C1 segment of cervical spinal cord (tissue), 14 donors: ENCODE measurements at regions not wholly inside any gene's neighbourhood (a gene's known extent, or its start where the extent isn't known, plus 50 kb on each side); places are given as distances from the start of the nearest gene placed in this dataset.

Experiments
- DNase-seq, 14 donors: peaks; one replicate each; lab custom pipeline; 2025; lab: John Stamatoyannopoulos, UW

DNA sequence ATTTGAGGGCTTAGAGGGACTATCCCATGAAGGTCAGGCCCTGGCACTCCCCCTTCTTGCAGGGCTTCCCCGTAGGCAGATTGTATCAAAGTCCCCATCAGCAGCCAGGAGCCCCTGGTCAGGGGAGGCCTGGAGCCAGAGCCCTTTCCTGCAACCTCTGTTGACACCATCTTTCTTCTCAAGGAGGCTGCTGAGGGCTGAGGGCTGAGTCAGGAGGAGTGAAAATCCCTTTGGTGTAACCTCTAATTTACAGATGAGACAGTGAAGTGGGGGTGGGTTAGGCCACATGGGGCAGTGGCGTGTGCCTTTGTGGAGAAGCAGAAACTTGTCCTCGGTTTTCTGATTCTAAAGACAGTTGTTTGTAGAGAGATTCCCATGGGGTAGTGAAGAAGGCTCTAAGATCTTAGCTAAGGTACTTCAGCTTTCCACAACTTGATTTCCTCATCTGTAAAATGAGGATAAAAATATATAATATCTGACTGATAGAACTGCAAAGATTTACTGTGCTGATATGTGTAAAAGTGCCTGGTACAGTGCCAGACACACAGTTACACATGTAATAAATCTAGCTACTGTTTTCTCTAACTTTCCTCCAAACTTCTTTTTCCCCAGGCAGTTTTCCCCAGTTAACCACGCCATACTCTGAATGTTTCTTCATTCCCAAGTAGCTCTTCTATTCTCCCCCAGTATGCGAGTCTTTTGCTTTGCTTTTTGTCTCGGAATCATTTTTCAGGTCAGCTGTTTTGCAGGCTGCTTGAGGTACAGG lies 249.4 kb upstream of the TPM1 start:
- DNase-seq = no peak

DNA sequence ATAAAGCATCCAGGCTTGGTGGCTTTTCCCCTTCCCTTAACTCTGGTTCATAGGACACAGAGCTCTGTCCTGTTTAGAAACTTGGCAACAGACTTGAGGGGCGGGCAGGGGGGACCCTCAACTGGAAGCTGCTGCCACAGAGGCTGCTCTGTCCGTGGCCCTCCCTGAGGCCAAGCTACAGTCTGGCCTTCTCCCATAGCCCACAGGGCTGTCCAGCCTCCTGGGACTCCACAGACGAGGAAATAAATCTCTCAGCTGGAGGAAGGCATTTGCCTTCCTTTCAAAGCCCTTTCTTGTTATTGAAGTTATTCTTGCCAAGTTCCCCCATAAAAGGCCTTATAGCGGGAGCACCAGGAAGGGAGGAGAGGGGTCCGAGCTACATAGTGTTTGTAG lies 248.8 kb upstream of the TPM1 start:
- DNase-seq = peak in 2 of 14 donors; percentile 6 to 18

DNA sequence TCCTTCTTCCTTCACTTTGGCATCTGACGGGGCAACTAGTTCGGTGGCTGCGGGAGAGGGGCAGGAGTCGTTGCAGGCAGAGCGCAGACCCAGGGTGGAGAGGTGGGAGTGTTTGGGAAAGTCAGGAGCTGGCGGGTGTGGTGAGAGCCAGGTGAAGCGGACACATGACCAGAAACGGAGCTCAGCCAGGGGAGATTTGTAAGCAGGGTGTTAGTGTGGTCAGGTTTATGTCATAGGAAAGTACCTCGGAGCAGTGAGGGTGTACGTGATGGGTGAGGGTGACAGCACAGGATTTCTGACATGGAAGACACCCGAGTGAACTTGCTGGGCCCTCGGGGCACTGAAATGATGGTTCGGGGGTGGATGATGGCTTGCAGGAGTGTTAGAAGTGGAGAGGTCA lies 247.4 kb upstream of the TPM1 start:
- no peak for DNase-seq

DNA sequence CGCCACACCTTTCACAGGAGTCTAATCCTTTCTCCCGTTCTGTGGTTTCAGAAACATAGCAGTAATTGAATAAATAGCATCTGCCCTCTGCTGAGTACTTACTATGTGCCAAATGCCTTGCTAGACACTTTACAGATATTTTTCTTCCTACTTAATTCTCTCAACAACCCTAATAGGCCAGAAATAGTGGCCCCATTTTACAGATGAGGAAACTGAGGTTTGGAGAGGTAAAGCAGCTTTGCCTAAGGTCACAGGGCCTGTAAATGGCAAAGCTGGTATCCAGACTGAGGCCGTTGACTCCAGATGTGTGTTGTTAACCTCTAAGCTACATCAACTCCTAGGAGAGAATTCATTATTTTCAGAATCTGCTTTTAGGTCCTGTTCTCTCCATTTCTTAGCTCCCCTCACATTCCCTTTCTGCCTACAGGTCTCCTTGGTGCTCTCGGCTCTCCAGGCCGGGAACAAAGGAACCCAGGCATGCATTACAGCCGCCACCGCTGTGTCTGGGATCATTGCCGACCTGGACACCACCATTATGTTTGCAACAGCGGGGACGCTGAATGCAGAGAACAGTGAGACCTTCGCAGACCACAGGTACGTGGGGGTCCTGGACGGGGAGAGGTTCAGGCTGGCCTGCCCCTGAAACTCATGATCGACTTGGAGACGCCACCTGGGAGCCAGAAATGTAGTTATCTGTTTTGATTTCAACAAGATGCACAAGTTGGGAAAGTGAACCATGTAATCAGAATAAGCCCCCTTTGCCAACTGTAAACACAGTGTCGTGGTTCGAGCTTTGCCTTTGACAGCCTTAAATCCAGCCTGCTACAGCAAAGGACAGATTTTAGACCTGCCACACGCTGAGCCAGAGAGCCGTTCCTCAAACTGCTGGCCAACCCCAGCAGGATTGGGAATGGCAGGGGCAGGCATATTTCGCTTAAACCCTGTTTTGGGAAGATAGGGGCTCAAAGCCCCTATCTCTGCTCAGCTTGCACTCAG lies 246.5 kb upstream of the TPM1 start:
- DNase-seq = no peak

DNA sequence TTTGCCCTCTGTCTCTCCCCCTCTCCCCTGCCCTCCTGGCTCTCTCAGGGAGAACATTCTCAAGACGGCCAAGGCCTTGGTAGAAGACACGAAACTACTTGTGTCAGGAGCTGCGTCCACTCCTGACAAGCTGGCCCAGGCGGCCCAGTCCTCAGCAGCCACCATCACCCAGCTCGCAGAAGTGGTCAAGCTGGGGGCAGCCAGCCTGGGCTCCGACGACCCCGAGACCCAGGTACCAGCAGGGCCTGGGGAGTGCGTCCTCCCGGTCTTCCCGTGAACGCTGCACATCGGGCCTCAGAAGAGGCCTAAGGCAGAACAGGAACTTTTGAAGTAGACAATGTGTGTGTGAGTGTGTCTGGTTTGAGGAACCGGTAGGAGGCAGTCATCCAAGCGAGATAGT lies 245.4 kb upstream of the TPM1 start:
- no peak for DNase-seq

DNA sequence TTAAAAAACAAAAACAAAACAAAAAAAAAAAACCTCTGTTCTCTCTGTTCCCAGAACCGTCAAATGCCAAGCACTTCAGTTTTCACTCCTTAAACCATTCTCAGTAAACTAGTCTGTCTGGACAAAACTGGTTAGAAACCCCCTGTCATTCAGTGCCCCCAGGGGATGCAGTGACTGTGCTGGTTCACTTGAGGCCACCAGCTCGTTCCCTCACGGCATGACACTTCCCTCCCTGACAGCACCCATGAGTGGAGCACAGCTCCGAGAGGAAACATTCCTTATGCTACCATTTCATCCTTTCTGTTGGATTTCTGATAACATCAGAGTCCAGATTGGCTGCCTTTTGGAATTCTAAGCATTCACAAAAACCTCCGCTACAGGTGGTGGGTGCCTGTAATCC lies 244.0 kb upstream of the TPM1 start:
- no peak for DNase-seq

DNA sequence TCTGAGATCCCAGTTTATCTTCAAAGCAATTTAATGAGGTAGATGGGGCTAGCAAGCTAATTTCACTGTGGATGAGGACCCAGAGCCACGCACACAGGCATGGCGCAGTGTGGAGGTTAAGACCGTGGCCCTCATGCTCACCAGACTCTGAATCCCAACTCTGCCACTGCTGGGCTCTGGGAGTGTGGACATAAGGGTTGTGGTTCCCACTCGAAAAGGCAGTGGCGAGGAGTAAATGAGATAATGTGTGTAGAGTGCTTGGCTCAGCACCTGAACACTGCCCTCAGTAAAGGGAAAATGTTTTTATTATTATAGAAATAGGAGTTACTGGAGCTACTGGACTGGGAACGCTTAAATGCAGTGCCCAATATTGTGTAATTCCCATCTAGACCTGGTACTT lies 243.5 kb upstream of the TPM1 start:
- DNase-seq = no peak

DNA sequence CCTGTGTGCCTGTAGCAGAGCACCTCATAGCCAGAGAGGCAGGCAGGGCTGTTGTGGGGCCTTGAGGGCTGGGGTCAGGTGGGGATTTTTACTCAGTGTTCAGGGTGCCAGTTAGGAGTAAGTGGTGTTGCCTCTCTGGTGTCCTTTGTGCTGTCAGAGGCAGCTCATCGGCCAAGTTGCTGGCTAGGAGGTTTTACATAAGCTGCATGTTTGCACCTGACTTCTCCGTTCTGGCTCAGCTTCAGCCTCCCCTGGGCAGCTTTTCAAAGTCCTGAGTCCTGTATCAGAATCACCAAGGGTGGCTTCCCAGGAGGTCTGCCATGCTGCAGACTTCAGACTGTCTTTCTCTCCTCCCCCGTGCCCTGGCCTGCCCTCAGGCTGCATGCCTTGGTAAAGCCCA lies 242.6 kb upstream of the TPM1 start:
- no peak for DNase-seq

DNA sequence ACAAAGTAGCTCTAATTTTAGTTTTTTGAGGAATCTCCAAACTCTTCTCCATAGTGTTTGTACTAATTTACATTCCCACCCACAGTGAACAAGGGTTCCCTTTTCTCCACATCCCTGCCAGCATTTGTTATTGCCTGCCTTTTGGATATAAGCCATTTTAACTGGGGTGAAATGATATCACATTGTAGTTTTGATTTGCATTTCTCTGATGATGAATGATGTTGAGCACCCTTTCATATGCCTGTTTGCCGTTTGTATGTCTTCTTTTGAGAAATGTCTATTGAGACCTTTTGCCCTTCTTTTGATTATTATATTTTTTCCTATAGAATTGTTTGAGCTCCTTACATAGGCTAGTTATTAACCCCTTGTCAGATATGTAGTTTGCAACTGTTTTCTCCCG lies 239.9 kb upstream of the TPM1 start:
- DNase-seq = no peak

DNA sequence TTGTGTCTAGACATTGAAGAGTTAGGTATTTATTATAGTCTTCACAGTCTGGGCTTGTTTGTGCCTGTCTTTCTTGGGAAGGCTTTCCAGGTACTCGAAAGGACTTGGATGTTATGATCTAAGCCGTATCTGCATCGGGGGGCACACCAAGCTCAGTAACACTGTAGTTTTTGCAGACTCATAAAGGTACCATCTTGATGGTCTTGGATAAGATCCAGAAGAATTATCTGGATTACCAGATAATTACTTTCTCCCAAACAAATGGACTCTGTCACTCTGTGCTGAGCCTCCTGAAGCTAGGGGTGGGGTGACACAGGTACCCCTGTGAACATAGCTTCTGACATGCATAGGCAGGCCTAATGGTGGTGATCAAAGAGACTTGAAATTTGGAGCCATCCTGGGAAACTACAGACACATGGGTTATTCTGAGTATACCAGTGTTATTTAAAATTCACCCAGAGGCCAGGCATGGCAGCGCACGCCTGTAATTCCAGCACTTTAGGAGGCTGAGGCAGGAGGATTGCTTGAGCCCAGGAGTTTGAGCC lies 238.6 kb upstream of the TPM1 start:
- no peak for DNase-seq

DNA sequence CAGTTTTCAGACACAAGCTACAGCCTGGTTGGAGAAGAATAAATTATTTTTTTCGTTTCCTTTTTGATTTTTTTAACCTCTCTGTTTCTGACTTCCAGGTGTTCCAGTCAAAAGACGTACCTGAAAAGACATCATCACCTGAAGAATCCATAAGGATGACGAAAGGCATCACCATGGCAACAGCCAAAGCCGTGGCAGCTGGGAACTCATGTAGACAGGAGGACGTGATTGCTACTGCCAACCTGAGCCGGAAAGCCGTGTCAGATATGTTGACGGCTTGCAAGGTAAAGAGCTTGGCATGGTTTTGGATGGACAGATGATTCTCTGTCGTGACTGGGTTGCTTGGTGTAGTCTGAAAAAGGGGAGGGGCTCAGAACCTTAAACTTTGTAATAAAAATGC lies 237.0 kb upstream of the TPM1 start:
- DNase-seq = no peak

DNA sequence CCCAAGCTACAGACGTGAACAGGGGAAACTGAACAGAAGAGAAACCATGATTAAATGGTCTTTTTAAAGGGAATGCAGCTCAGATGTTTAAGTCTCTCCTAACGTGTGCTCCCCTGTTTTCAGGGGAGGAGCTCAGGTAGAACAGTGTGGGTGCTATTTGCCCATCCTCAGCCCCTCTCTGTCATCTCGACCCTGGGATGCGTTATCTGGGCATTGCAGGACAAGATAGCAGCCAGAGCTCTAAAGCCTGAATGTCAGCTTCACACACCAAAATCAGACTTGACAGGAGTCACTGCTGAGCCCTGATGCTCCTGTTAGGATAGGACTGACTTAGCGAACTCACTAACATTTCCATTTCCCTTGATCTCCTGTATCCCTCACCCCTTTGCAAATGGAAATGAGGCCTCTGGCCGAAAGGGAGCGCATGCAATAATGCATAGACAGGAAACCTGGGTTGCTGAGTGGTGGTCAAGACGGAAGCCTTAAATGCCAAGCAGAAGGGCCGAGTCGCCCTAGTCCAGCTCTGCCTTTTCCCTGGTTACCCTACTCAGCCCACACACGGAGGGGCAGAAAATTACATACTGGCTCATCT lies 234.9 kb upstream of the TPM1 start:
- DNase-seq = no peak

DNA sequence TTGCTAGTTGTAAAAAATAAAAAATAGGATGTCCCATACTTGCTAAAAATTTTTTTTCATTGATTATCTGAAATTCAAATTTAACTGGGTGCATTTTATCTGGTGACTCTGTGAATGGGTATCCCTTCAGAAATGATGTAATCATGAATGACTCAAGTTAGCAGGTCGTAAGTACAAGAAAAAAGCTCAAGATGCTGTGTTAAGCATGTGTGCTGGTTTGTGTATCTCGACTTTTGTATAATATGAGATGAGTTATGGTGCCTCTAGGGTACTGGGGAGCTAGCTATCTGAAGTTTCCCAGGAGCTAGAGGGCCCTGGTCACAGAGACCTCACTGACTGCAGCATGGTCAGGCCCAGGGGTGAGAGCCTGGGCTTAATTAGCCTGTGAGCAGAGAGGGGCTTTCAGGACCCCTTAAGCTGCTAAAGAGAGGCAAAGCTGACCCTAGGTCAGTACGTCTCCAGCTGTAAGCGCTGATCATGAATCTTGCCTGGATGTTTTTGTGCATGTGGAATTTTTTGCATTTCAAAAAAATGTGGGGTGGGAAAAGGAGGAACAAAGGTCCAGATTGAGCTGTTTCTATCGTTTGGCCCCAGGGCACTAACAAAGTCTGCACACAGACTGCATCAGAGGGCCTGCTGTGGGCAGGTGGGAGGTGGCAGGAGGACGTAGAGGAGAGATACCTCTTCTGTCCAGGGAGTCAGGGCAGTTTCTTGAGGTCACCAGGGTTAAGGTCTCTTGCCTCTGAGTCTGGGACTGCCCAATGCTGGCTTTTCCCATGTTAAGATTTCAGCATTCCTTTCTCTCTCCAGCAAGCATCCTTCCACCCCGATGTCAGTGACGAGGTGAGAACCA lies 233.2 kb upstream of the TPM1 start:
- DNase-seq = no peak

DNA sequence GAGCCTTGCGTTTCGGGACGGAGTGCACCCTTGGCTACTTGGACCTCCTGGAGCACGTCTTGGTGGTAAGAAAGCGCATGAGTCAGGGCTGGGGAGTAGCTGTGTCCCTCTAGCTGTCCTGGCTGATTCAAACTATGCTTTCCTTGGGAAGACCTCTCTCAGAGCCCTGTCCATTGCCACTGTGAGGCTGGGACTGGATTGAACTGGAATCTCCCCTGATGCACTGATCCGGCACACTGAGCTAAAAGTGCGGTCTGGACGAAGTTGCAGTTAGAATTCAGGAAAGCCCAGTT lies 232.6 kb upstream of the TPM1 start:
- no peak for DNase-seq

DNA sequence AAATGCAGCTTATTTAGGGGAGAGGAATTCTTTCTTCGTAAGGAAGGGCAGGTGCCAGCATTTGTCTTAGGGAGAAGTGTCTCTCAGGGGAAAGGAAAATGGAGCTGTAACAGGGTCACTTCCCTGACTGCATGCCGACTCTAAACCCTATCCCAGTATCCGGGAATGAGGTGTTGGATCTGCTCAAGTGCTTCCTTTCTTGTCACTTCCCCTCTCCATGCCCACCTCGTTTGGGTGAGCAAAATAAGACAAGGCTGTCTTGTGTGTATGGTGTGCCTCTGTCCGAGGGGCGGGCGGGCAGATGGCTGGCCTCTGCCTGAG lies 230.1 kb upstream of the TPM1 start:
- DNase-seq = no peak

DNA sequence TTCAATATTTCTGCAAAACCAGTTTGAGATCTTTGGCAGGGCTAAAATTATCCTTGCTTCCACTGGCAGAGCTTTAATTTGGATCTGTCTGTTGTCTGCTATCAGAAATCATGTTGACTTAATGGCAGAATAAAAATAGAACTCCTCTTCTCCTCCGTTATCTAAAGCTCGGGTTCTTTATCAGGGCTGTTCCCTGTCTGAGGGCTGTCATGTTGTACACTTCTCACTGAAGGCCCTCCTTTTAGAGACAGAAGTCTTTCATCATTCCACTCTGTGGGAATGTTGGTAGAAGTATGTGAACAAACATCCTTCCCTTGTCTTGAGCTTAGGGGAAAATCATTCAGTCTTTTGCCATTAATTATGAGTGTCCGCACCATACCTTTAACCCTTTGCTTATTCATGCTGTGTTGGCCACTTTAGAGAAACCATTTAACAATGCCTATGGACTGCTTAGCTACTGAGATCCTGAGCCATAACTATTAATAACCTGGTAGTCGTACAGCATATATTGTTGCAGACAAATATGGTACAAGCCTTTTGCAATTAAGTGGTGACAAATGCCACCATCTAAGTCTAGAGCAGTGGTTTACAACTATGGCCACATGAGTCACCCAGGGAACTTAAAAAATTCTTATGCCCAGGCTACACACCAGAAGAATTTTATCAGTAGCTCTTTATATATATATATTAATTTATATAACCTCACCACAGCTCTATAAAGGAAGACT lies 226.0 kb upstream of the TPM1 start:
- no peak for DNase-seq

DNA sequence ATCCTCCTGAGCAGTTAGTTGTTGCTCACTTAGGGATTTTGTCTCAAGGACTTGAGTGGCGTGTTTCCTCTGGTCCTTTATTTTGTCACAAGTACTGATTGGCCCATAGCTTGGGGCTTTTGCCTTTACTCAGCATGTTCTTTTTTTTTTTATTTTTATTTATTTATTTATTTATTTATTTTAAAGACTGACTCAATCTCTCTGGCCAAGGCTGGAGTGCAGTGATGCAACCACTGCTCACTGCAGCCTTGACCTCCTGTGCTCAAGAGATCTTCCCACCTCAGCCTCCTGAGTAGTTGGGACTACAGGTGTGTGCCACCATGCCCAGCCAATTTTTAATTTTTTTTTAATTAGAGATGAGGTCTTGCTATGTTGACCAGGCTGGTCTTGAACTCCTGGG lies 223.9 kb upstream of the TPM1 start:
- no peak for DNase-seq

DNA sequence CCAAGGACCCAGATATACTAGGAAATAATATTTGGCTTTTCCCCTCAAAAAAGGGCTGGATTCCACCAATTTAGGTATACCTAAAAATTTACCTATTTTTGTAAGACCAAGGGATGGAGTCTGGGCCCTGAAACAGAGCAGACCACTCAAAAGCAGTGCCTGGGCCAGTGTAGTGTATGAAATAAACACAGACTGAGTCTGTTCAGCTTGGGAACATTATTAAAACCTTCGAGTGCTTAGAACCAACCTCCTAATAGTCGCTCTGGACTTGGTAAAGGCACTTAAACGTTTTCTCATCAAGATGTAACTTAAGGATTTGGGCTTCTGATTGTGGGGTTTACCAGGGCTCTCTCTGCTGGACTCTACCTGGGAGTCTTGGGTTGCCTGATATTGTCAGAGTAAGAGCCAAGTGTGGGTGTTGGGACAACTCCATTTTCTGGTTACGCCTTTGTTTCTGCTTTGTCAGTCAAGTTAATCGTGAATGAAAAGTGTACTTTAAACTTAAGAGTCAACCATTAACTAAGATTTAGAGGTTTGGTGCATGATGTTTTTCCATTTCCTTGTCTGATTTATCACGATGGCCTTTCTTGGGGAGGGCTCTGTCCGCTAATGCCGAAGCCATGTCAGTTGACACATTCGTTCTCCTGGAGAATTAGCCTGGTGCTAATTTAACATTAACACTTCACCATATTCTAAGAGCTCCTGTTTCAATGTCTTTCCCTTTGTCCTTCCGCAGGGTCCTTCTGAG lies 221.0 kb upstream of the TPM1 start:
- DNase-seq = no peak

DNA sequence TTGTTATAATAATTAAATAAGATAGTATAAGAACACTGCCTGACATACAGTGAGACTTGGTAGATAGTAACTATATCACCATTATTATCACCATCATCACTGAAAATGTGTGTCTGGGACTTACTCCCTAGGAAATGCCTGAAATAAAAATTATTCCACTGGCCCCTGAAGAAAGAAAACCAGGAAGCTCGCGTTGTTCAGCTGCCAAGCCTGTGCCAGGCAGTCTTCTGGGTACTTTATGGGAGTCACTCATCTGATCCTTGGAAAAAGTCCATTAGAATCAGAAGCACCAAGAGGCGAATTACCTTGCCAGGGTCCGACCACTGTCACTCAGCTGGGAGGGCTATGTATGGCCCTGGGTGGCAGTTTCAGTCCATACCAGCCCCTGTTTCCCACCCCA lies 220.3 kb upstream of the TPM1 start:
- no peak for DNase-seq

DNA sequence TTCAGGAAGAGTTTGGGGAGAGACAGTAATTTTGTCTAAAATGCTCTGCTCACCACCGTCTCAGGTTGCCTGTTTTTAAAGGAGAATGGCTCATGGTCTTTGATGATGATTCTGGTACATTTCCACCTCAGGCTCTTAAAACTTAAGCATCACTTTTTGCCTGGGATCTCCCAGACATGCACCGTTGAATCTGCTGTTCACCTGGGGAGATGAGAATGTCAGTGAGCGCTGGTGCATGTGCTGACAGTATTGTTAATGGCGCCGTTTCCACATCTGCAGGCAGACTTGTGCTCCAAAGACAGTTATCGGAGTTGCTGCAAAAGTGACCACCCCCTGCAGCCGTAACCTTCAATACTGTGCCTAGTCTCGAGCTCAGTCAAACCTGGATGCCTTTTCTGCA lies 219.0 kb upstream of the TPM1 start:
- DNase-seq = no peak
